ENCODE measurements at regions not wholly inside any gene's neighbourhood (a gene's known extent, or its start where the extent isn't known, plus 50 kb on each side); places are given as distances from the start of the nearest gene placed in this dataset.

- TF ChIP-seq POLR2A (IDR thresholded peaks at IDR 0.05; ENCODE audit: low read depth) (no peak), CTCF (IDR thresholded peaks at IDR 0.05) (no peak)
Observed at GRCh38 chr18:42177390-42177789, 222.4 kb downstream of the PIK3C3 start.
